HCT116 (cell line): ENCODE measurements at regions not wholly inside any gene's neighbourhood (a gene's known extent, or its start where the extent isn't known, plus 50 kb on each side); places are given as distances from the start of the nearest gene placed in this dataset.

Experiments
- ATAC-seq: fragments of 200-7000 bp; cut with Tn5 transposase; 2 replicates; pipeline ENCODE4 v1.9.1; 2020; ENCODE audit warnings: mild to moderate bottlenecking, moderate library complexity
- BruUV-seq: library from RNA; stranded (reverse); fragments of 400-500 nt; replicated peaks from 2 replicates; lab custom pipeline; 2021; lab: Mats Ljungman, UMichigan
- CTCF ChIA-PET: fragments of 300-600 bp; sonication (Branson Sonifier 250); formaldehyde crosslinking; loops from one replicate; lab custom pipeline; 2021; ENCODE audit warnings: antibody characterized with exemption; lab: Charles Lee
- POLR2A ChIA-PET: fragments of 300-600, 350-600 bp; sonication (Branson Sonifier 250); formaldehyde crosslinking; loops from one replicate; lab custom pipeline; 2021; ENCODE audit warnings: antibody characterized with exemption; lab: Charles Lee
- RAD21 ChIA-PET, 2 experiments: fragments of 300-600 bp; sonication (Branson Sonifier 250); formaldehyde crosslinking; loops; one replicate each; lab custom pipeline; 2023; ENCODE audit warnings: low total read pairs in 2 of 2; ENCODE audit not compliant: uncharacterized antibody in 2 of 2, unreplicated experiment in 2 of 2, low non-redundant PET in 1 of 2; lab: Charles Lee
- DNase-seq: peaks from one replicate; pipeline ENCODE4 v3.0.0-alpha.2; 2010; ENCODE audit warnings: low read depth, low spot score
- H2AFZ ChIP-seq: fragments of 200-600 bp; shearing (Covaris generic), sonication (generic); 2 replicates; pipeline ENCODE4 v1.6.1; 2017; ENCODE audit warnings: low read depth, mixed run types, mixed read lengths, antibody characterized with exemption, low read length; ENCODE audit not compliant: poor library complexity, severe bottlenecking
- H3K27ac ChIP-seq: 2 replicates; pipeline ENCODE4 v1.5.1; 2012; ENCODE audit warnings: low read depth, low read length
- H3K27me3 ChIP-seq: fragments of 200-600 bp; sonication (generic); 2 replicates; pipeline ENCODE4 v1.6.1; 2016; ENCODE audit warnings: mixed run types, low read length, mixed read lengths; ENCODE audit not compliant: insufficient read depth
- H3K36me3 ChIP-seq, 2 experiments: fragments of 200-500 bp in 1 of 2; fragments of 200-600 bp in 1 of 2; sonication (Bioruptor generic) in 1 of 2; sonication (generic) in 1 of 2; 2 replicates each; pipeline versions ENCODE4 v1.5.1 to v1.6.1; 2014 to 2016; ENCODE audit warnings: low read length in 2 of 2, inconsistent platforms in 1 of 2, mixed read lengths in 1 of 2, mixed run types in 1 of 2; ENCODE audit not compliant: insufficient read depth in 2 of 2, control insufficient read depth in 1 of 2
- H3K4me1 ChIP-seq, 2 experiments: fragments of 200-600 bp in 1 of 2; sonication (generic) in 1 of 2; 2 replicates each; pipeline versions ENCODE4 v1.5.1 to v1.6.1; 2012 to 2017; ENCODE audit warnings: low read length in 2 of 2, inconsistent platforms in 1 of 2, mild to moderate bottlenecking in 1 of 2, mixed read lengths in 1 of 2, mixed run types in 1 of 2, moderate library complexity in 1 of 2; ENCODE audit not compliant: insufficient read depth in 2 of 2, control insufficient read depth in 1 of 2
- H3K4me2 ChIP-seq: fragments of 200-600 bp; sonication (generic); 2 replicates; pipeline ENCODE4 v1.6.1; 2017; ENCODE audit warnings: mixed run types, low read length, mixed read lengths
- H3K4me3 ChIP-seq, 2 experiments: fragments of 200-600 bp in 1 of 2; sonication (generic) in 1 of 2; replicated peaks in 1 of 2; 2 replicates each; pipeline ENCODE4 v1.5.1; 2011 to 2016; ENCODE audit warnings: low read length in 2 of 2, control low read depth in 1 of 2, low read depth in 1 of 2, mild to moderate bottlenecking in 1 of 2, mixed read lengths in 1 of 2, mixed run types in 1 of 2
- H3K79me2 ChIP-seq: fragments of 200-600 bp; sonication (generic); 2 replicates; pipeline ENCODE4 v1.6.1; 2017; ENCODE audit warnings: mild to moderate bottlenecking, mixed run types, low read length, moderate library complexity, mixed read lengths; ENCODE audit not compliant: insufficient read depth
- H3K9ac ChIP-seq: fragments of 200-600 bp; sonication (generic); 2 replicates; pipeline ENCODE4 v1.6.1; 2016; ENCODE audit warnings: low read length, mixed read lengths
- H3K9me2 ChIP-seq: fragments of 200-600 bp; sonication (generic), shearing (Covaris generic); 2 replicates; pipeline ENCODE4 v1.6.1; 2017; ENCODE audit warnings: mixed run types, mild to moderate bottlenecking, moderate library complexity; ENCODE audit not compliant: insufficient read depth
- H3K9me3 ChIP-seq, 2 experiments: fragments of 200-500 bp in 1 of 2; fragments of 200-600 bp in 1 of 2; sonication (Bioruptor generic) in 1 of 2; sonication (generic) in 1 of 2; 2 replicates each; pipeline ENCODE4 v1.6.1; 2014 to 2017; ENCODE audit warnings: low read length in 2 of 2, mixed read lengths in 2 of 2, inconsistent platforms in 1 of 2, low read depth in 1 of 2, mild to moderate bottlenecking in 1 of 2, mixed run types in 1 of 2, moderate library complexity in 1 of 2; ENCODE audit not compliant: control insufficient read depth in 1 of 2, insufficient read depth in 1 of 2
- H4K20me1 ChIP-seq: fragments of 200-600 bp; sonication (generic), shearing (Covaris generic); 2 replicates; pipeline ENCODE4 v1.6.1; 2017; ENCODE audit warnings: mixed run types, mild to moderate bottlenecking, moderate library complexity; ENCODE audit not compliant: insufficient read depth
- CBX3 ChIP-seq: IDR thresholded peaks from 2 replicates; pipeline ENCODE4 v1.6.1; 2012; ENCODE audit warnings: low read depth
- CEBPB ChIP-seq: IDR thresholded peaks from 2 replicates; pipeline ENCODE4 v1.6.1; 2012; ENCODE audit warnings: low read depth
- EGR1 ChIP-seq: IDR thresholded peaks from 2 replicates; pipeline ENCODE4 v1.6.1; 2012; ENCODE audit warnings: low read depth
- ELF1 ChIP-seq: IDR thresholded peaks from 2 replicates; pipeline ENCODE4 v1.6.1; 2012; ENCODE audit warnings: low read depth, borderline replicate concordance
- EZH2phosphoT487 ChIP-seq: fragments of 200-600 bp; IDR thresholded peaks from 2 replicates; pipeline ENCODE4 v1.6.1; 2018; ENCODE audit warnings: antibody characterized with exemption, borderline replicate concordance
- POLR2A ChIP-seq: IDR thresholded peaks from 2 replicates; pipeline ENCODE4 v1.7.0; 2011; ENCODE audit warnings: borderline replicate concordance; ENCODE audit not compliant: insufficient read depth, insufficient read length; ENCODE audit errors: extremely low read depth
- POLR2AphosphoS5 ChIP-seq: IDR thresholded peaks from 2 replicates; pipeline ENCODE4 v1.6.1; 2011; ENCODE audit warnings: mild to moderate bottlenecking, low read depth, low read length, moderate library complexity
- RAD21 ChIP-seq: IDR thresholded peaks from 2 replicates; pipeline ENCODE4 v1.6.1; 2012; ENCODE audit warnings: low read depth, mild to moderate bottlenecking
- SIN3A ChIP-seq: IDR thresholded peaks from 2 replicates; pipeline ENCODE4 v1.6.1; 2012; ENCODE audit warnings: low read depth
- SP1 ChIP-seq: IDR thresholded peaks from 2 replicates; pipeline ENCODE4 v1.6.1; 2012; ENCODE audit warnings: low read depth
- SRF ChIP-seq: IDR thresholded peaks from 2 replicates; pipeline ENCODE4 v1.6.1; 2012; ENCODE audit warnings: low read depth
- TCF7L2 ChIP-seq: IDR thresholded peaks from 2 replicates; pipeline ENCODE4 v1.7.0; 2011; ENCODE audit warnings: borderline replicate concordance, inconsistent platforms; ENCODE audit not compliant: insufficient read depth, insufficient read length; ENCODE audit errors: extremely low read depth
- ZFX ChIP-seq: fragments of 450-650 bp; IDR thresholded peaks from 2 replicates; pipeline ENCODE4 v1.6.1; 2017
- intact Hi-C: fragments of 100-400 bp; cut with micrococcal nuclease; formaldehyde crosslinking; loops from 2 replicates; pipeline ENCODE4 v1.10.0; 2022
- TF ChIP-seq, protein P1 (sequence below): IDR thresholded peaks from 2 replicates; pipeline ENCODE4 v1.6.1; 2011; ENCODE audit warnings: mild to moderate bottlenecking, low read length, moderate library complexity; ENCODE audit not compliant: insufficient replicate concordance; ENCODE audit errors: extremely low read depth
- TF ChIP-seq, protein P2 (sequence below), 3 experiments: fragments of 200-600 bp in 1 of 3; sonication (generic) in 1 of 3; IDR thresholded peaks in 2 of 3; conservative IDR thresholded peaks in 1 of 3; 2 replicates each; pipeline ENCODE4 v1.5.1; 2012 to 2017; ENCODE audit warnings: low read depth in 2 of 3, low read length in 2 of 3, antibody characterized with exemption in 1 of 3, borderline replicate concordance in 1 of 3, control low read depth in 1 of 3, mild to moderate bottlenecking in 1 of 3, mixed read lengths in 1 of 3, mixed run types in 1 of 3, moderate library complexity in 1 of 3; ENCODE audit not compliant: insufficient read depth in 1 of 3
- TF ChIP-seq, protein P3 (sequence below): IDR thresholded peaks from 2 replicates; pipeline ENCODE4 v1.6.1; 2012

GRCh38 chr11:96551136-96551535 lies 161.3 kb downstream of the JRKL start:
- H3K4me1 ChIP-seq, result no peaks in the 10 kb centered on the region
- H3K27ac ChIP-seq, result no peak overlapping the region
- H3K27me3 ChIP-seq, result no peaks in the 10 kb centered on the region
- TF ChIP-seq SIN3A, result no peak
- TF ChIP-seq, protein P1, sequence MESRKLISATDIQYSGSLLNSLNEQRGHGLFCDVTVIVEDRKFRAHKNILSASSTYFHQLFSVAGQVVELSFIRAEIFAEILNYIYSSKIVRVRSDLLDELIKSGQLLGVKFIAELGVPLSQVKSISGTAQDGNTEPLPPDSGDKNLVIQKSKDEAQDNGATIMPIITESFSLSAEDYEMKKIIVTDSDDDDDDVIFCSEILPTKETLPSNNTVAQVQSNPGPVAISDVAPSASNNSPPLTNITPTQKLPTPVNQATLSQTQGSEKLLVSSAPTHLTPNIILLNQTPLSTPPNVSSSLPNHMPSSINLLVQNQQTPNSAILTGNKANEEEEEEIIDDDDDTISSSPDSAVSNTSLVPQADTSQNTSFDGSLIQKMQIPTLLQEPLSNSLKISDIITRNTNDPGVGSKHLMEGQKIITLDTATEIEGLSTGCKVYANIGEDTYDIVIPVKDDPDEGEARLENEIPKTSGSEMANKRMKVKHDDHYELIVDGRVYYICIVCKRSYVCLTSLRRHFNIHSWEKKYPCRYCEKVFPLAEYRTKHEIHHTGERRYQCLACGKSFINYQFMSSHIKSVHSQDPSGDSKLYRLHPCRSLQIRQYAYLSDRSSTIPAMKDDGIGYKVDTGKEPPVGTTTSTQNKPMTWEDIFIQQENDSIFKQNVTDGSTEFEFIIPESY, result no peak
- TF ChIP-seq, protein P2, sequence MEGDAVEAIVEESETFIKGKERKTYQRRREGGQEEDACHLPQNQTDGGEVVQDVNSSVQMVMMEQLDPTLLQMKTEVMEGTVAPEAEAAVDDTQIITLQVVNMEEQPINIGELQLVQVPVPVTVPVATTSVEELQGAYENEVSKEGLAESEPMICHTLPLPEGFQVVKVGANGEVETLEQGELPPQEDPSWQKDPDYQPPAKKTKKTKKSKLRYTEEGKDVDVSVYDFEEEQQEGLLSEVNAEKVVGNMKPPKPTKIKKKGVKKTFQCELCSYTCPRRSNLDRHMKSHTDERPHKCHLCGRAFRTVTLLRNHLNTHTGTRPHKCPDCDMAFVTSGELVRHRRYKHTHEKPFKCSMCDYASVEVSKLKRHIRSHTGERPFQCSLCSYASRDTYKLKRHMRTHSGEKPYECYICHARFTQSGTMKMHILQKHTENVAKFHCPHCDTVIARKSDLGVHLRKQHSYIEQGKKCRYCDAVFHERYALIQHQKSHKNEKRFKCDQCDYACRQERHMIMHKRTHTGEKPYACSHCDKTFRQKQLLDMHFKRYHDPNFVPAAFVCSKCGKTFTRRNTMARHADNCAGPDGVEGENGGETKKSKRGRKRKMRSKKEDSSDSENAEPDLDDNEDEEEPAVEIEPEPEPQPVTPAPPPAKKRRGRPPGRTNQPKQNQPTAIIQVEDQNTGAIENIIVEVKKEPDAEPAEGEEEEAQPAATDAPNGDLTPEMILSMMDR (IDR thresholded peaks at IDR 0.05 in 2 of 3, conservative IDR thresholded peaks at IDR 0.05 in 1 of 3; ENCODE audit: borderline replicate concordance in 1 of 3, insufficient read depth in 1 of 3, low read depth in 2 of 3, low read length in 2 of 3), result no peak
- TF ChIP-seq POLR2AphosphoS5, result no peak
- TF ChIP-seq, protein P3, sequence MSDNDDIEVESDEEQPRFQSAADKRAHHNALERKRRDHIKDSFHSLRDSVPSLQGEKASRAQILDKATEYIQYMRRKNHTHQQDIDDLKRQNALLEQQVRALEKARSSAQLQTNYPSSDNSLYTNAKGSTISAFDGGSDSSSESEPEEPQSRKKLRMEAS, result no peak
- TF ChIP-seq POLR2A, result no peak
- no peak for TF ChIP-seq TCF7L2
- no peak for TF ChIP-seq SRF
- TF ChIP-seq EGR1, result no peak
- no peak for TF ChIP-seq EZH2phosphoT487
- no peak for TF ChIP-seq ELF1
- TF ChIP-seq SP1, result no peak
- no peak for TF ChIP-seq CBX3
- TF ChIP-seq ZFX, result no peak
- TF ChIP-seq CEBPB, result no peak
- no peak for TF ChIP-seq RAD21
- TF ChIP-seq, all 23 proteins: peak for 0
- DNase-seq (no peak), ATAC-seq (no peak)
- H3K9me3 ChIP-seq, result no peaks in the 10 kb centered on the region
- H3K9me2 ChIP-seq, result no peaks in the 10 kb centered on the region
- CTCF ChIA-PET, result no interaction called here
- H3K4me3 ChIP-seq, result no peak overlapping the region
- BruUV-seq, result no TSS peak
- H2AFZ ChIP-seq, result no peak overlapping the region
- H3K79me2 ChIP-seq, result no peaks in the 10 kb centered on the region
- RAD21 ChIA-PET, result no interaction called here
- intact Hi-C loops, result no loop called here
- H3K4me2 ChIP-seq, result no peak overlapping the region
- no peak overlapping the region for H3K9ac ChIP-seq
- POLR2A ChIA-PET, result no interaction called here
- no peaks in the 10 kb centered on the region for H3K36me3 ChIP-seq
- no peaks in the 10 kb centered on the region for H4K20me1 ChIP-seq
